GM19395 (cell line): ENCODE measurements at regions not wholly inside any gene's neighbourhood (a gene's known extent, or its start where the extent isn't known, plus 50 kb on each side); places are given as distances from the start of the nearest gene placed in this dataset.

ENCODE experiments used
- ATAC-seq: cut with Tn5 transposase; IDR thresholded peaks from one replicate; pipeline ENCODE4 v1.9.1; 2021; ENCODE audit warnings: mild to moderate bottlenecking, moderate library complexity; ENCODE audit not compliant: unreplicated experiment

GRCh38 chr3:147755310-147755709, 346.1 kb downstream of the ZIC1 start:
- ATAC-seq, result no peak

- no peak for ATAC-seq
These were observed 347.3 kb downstream of the ZIC1 start for GRCh38 chr3:147756476-147756875.

DNA sequence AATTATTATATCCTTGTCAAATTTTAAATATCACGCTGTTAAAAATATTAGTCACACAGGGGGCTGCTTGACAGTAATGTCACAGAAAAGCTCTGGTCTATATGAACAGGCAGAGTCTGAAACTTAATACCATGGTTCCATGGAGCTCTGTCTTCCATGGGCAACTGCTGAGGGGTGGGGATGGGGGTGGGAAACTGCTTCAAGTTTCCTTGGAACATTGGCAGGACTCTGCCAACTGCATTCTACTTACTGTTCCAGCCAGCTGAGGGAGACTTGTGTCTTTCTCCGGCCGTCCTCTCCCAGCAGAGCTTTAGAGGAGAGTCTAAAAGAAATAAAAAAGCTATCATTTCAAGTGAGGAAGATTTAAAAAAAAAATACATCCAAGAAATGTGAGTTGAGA, 348.7 kb downstream of the ZIC1 start:
- ATAC-seq, result no peak

- no peak for ATAC-seq
These were observed 349.6 kb downstream of the ZIC1 start for GRCh38 chr3:147758771-147759170.

- no peak for ATAC-seq
These were observed 350.9 kb downstream of the ZIC1 start for GRCh38 chr3:147760085-147760484.

DNA sequence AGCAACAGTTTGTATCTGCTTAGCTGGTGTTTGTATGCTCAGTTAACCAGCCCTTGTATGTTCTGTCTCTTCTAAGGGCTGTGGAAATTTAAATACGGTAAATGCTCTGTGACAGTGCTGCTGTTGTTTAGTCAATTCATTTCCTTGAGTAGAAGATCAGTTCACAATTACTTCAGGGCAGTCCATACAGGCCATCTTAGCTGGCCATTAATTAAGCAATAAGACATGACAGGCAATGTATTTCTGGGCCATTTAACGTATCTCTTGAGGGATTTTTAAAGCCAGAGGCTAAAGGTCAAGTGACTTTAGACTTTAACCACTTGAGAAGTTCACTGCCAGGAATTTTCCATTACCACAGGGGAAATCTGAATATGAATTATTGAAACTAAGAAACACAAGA, 351.8 kb downstream of the ZIC1 start:
- no peak for ATAC-seq

- no peak for ATAC-seq
These were observed 364.0 kb downstream of the ZIC1 start for GRCh38 chr3:147773116-147773630.

- ATAC-seq, result no peak
These were observed 366.2 kb downstream of the ZIC1 start for GRCh38 chr3:147775411-147775810.

DNA sequence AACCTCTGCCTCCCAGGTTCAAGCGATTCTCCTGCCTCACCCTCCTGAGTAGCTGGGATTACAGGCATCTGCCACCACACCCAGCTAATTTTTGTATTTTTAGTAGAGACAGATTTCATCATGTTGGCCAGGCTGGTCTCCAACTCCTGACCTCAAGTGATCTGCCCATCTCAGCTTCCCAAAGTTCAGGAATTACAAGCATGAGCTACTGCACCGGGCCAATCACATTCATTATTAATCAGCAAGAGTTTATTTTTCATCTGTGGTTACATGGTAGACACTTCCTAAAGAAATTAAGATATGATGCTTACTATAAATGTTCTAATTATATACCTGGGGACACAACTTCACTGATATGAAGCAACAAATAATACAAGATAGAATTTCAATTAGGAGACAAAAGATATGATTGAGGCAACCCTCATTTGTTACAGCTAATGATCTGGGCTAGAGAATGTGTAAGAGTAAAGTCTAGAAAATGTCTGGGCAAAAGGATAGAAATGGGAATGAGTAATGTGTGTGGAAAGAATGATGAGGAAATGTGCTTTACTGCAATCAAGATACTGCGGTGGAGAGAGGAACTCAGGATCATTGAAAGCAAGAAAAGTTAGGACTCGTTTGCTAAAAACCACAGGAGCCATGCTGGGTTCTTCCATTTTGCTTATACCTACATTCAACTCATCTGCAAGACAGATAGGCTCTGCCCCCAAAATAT, 366.8 kb downstream of the ZIC1 start:
- ATAC-seq, result no peak

DNA sequence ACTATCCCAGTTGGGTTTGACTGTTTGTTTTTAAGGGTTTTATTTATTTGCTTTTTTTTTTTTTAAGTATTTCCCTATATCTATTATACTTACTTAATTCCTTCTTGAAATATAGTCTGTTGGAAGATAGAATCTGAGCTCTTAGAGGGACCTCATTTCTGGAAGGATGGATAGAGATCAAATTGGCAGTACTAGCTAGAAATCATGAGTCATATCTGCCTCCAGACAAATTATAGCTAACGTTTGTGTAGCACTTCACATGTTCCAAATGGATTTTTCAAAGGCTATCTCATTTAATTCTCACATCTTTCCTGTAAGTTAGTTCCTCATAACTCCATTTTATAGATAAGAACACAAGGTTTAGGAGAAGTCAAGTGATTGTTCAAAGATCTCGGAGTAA, 384.7 kb downstream of the ZIC1 start:
- ATAC-seq, result no peak

GRCh38 chr3:147794596-147794995, 385.4 kb downstream of the ZIC1 start:
- no peak for ATAC-seq

DNA sequence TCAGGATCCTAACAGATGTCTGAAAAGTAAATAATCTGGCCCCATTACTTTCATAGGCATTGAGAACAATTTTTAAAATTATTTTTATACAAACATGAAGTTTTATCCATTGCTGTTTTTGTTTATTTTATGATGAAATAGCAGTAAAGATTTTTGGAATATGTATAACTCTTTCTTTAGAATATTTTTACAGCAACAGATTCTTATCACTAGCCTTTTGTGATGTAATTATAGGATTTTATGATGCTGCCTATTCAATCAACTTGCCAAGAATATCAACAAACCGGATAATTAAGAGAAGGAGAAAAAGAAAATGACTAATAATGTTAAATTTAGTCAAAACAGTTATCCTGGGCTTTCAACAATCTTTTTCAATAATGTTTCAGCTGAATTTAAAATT, 386.3 kb downstream of the ZIC1 start:
- no peak for ATAC-seq

DNA sequence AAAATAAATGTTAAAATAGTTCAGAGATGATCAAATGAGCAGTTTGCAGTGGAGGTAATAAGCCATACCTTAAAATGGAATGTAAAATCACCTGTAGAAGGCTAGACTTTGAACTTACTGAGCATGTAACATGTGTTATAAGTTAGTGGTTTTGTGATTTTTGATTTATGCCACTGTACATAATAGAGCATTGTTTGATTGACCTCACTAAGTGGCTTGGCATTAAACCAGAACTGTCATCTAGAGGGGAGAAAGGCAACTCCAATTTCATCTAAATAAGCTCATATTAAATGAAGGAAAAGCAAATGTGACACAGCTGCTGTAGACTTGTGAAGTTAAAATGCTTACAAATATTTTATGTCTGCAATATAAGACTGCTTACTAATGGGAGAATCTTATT, 387.9 kb downstream of the ZIC1 start:
- ATAC-seq, result no peak

GRCh38 chr3:147799601-147800000, 390.4 kb downstream of the ZIC1 start:
- ATAC-seq, result no peak

GRCh38 chr3:147807776-147808175, 398.6 kb downstream of the ZIC1 start:
- no peak for ATAC-seq

DNA sequence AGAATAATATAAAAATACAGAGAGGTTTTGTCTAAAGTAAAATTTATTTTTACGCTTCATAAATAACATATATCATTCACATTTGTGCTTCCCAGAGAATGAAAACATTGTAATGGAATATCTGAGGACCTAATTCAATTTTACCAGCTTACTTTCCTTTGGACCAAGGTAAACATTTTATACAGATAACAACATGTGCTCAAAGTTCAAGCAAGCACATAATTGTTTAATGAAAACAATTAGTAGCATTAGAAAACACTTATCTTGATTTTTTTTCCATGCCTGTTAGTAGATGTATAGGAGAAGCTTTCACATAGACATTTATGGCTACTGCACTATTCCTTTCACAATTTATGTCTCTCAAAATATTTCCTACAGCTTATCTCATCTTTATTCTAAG, 400.0 kb downstream of the ZIC1 start:
- no peak for ATAC-seq

- ATAC-seq, result no peak
These were observed 403.2 kb downstream of the ZIC1 start for GRCh38 chr3:147812186-147812911.

GRCh38 chr3:147813256-147813655, 404.1 kb downstream of the ZIC1 start:
- no peak for ATAC-seq

- ATAC-seq, result no peak
These were observed 407.6 kb downstream of the ZIC1 start for GRCh38 chr3:147816752-147817151.

- no peak for ATAC-seq
These were observed 423.4 kb downstream of the ZIC1 start for GRCh38 chr3:147832611-147833010.

GRCh38 chr3:147836330-147836729, 427.2 kb downstream of the ZIC1 start:
- no peak for ATAC-seq

- ATAC-seq, result no peak
These were observed 429.5 kb downstream of the ZIC1 start for GRCh38 chr3:147838652-147839051.
